DMS153 (cell line): ENCODE measurements at regions not wholly inside any gene's neighbourhood (a gene's known extent, or its start where the extent isn't known, plus 50 kb on each side); places are given as distances from the start of the nearest gene placed in this dataset.

Source experiments
- DNase-seq: peaks from one replicate; lab custom pipeline; 2025; lab: John Stamatoyannopoulos, UW

DNA sequence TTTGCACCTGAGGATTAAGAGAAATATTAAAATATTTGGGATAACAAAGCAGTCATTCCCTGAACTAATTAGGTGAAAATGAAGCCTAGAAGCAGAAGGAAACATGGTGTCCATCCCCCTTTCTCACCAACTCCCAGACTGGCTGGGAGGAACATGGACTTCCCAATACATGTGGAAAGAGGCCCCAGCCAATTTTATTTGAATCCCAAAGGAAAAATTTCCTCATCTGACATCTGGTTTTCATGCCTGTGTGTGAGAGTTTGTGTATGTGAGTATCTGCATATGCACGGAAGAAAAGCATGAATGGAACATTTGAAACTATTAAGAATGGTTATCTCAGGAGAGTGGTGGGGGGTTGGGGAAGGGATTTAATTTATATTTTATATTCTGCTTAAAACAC lies 84.3 kb downstream of the COPS8 start:
- no peak for DNase-seq

DNA sequence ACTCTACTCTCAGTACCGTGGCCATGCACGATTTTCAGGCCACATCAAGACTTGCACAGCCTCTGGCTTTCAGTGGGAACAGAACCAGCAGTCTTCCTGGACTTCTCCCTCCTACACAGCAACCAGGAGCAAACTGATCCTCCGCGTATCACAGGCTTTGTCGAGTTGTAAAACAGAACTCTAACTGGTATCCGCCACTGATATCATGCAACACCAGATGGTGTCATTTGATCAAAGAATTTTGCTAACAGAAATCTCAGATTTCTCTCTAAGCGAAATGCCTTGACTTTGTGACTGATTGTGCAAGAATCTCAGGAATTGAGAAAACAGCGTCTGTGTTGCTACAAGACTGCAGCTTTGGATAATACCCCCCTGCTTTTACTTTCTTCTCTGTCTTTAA lies 85.7 kb downstream of the COPS8 start:
- no peak for DNase-seq

DNA sequence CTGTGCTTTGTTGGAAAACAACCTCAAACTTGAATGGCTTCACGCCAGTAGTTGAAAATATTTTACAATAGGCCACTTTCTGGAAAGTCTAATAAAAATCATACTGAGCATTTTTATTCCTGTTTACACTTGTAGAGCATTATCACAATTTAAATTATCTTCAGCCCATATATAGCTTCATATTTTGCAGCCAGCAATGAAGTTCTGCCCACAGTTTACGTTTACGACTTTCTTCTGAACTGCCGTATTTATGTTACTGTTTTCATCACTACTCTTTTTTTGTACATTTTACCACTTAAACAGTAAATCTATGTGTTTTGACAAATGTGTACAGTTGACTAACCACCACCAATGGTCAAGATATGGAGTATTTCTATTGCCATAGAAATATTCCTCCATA lies 86.2 kb downstream of the COPS8 start:
- no peak for DNase-seq

DNA sequence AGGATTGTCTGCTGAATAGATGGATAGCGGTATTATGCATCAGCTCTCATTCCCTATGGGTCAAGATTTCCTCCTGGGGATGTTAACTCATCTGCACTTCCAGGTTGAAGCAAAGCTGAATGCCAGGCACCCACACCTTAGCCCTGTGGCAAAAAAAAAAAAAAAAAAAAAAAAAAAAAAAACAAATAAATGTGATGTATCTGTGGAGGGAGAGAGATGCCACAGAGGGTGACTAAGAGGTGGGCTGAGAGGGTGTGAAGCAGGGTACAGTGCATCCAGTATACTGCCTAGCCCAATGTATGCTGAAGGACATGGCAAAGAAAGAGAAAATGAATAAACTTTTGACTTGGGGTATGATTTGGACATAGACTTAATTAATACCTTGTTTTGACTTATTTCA lies 91.4 kb downstream of the COPS8 start:
- DNase-seq: no peak

DNA sequence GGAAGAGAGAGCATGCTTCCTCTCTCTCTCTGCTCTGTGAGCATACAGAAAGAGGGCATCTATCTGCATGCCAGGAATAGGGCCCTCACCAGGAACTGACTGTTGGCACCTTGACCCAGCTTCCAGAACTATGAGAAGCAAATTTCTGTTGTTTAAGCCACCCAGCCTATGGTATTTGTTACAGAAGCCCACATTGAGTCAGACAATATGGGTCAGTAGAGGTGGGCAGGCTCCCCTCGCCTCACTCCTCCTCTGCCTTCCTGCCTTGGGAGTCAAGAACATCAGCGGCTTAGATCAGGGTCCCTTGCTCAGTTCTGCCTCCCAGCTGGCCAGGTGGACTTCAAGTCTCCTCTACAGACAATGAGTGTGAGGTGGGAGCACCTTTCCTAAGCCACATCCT lies 92.3 kb downstream of the COPS8 start:
- DNase-seq: no peak

DNA sequence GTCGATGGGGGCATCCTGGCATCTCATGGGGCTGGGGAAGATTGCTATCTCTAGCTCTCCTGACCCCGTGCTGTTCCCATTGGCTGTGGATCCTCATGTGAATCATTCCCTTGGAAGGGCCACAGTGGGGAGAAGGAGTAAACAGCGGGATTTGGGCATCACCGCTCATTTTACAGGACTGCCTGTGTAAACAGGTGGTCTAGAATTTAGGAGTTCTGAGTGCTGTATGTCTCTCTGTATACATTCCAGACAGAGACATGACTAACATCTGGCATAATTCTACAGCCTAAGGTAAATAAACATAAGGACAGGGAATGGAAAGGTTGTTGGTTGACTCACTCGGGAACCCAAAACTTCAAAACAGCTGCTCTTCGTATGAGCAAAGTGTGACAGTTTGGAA lies 92.7 kb downstream of the COPS8 start:
- DNase-seq: no peak

DNA sequence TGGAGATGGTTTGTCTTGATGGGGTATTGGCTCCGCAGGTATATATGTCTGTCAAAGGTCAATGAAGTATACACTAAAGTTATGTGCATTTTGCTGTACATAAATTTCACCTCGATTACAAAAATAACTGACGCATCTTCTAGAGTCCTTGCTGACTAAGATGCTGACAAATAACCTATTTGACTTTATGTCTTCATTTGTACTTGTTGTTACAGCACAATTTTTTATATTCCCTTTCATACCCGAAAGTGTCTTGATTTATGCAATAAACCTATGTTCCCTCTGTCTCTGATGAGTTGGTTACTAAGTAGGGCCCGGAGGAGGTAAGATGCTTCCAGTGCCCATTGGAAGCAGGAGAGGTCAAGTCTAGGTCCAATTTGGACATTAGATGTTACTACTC lies 93.5 kb downstream of the COPS8 start:
- DNase-seq: no peak

DNA sequence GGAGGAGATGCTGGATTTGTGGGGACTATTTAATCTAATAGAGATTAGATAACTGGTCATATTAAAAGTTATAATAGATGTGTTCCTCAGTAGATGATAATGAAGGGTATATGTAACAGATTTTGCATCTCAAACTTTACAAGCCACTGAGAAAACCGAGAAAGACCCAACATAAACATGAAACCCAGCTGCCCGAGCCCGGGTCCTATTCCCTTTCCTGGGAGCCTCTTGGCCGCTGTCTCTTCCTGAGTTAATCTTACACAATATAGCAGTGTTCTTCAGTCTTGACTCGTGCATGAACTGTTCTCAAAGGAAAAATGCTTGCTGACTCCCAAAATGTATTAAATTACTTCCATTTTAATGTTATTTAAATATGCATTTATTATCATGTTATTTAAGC lies 94.5 kb downstream of the COPS8 start:
- DNase-seq: no peak

DNA sequence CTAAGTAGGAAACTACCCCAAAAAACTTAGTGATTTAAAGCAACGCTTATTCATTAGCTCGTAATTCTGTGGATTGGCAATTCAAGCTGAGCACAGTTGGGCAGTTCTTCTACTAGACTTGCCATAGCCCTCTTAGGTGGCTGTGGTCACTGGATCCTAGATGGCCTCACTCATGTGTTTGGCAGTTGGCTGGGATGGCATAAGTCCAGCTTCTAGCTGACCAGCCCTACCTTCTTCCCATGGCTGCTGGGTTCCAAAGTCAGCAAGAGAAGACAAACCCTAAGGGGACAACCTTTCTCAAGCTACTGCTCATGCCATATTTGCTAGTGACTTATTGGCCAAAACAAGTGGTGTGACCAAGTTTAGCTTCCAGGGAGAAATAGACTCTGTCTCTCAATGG lies 95.3 kb downstream of the COPS8 start:
- no peak for DNase-seq

DNA sequence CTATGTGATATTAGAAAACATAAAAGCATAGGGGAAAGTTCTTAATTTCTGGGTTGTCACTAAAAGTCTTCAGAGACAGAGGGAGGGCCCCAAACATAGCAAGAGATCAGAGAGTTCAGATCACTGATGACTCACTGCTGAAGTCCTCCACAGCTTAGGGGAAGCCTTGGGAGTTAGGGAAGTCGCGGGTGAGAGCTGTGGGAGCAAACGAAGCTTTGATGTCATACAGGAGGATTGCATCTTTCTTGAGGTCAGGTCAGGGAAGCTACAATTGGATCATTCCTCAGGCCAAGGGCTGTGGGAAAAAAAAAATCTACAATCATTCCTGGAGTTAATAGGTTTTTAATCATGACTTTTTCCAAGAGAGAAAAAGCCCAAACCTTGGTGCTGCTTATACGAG lies 96.2 kb downstream of the COPS8 start:
- DNase-seq: no peak

DNA sequence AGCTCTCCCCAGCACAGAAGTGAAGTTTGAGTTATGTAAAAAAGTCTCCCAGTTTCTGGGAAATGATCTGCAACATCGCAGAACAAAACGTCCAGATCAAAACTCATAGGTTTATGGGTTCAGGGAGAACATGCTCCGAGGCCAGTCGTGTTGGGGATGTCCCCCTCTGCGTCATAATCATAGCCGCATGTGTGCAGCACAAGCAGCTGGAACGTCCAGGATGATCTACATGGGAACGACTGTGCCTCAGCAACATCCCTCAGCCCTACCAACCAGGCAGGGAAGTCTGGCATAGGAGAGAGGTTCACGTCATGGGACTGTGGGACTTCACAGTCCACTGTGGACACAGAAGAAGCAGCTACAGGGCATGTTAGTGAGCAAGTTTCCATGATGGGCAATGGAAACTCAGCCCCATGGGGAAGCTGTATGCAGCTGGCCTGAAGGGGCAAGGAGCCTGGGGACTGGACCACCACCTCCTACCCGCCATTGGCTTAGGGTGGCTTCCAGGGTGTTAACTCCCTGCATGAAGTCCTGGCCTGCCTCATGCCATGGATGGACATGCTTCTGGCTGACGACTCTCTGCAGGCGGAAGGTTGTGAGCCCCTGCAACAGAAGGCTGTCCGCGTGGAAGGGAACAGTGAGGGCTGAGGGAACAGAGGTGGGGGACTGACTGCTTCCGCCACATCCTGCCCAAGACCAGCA lies 96.9 kb downstream of the COPS8 start:
- no peak for DNase-seq

DNA sequence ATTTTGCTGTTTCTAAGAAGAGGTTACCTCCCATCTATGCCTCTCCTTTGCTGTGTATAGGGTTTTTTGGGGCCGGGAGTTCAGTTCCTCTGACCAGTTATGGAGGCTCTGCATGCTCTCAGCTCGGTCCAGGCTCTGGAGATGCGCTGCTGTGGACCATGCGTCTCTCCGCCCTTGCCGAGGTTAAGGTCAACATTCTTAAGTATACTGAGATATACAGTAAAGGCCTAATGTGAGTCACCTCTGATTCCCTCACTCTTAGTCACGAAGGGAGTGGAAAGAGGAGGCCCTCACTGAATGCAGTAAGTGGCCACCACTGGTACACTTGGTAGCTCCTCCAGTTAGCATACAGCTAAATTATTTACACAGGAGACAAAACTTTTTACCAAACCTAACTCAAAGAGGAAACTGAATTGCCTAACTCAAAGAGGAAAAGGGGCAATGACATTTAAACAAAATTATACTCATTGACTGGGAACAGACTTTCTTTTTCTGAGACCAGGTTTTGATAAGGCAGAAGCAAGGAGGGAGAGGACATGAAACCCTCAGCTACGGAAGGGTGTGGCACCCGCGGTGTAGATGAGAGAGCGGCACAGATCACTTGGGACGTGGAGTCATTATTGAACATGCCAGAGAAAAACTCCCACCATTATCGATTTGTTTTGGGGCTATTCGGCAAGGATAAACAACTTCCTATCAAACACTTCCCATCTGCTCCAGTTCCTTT lies 98.7 kb downstream of the COPS8 start:
- no peak for DNase-seq

DNA sequence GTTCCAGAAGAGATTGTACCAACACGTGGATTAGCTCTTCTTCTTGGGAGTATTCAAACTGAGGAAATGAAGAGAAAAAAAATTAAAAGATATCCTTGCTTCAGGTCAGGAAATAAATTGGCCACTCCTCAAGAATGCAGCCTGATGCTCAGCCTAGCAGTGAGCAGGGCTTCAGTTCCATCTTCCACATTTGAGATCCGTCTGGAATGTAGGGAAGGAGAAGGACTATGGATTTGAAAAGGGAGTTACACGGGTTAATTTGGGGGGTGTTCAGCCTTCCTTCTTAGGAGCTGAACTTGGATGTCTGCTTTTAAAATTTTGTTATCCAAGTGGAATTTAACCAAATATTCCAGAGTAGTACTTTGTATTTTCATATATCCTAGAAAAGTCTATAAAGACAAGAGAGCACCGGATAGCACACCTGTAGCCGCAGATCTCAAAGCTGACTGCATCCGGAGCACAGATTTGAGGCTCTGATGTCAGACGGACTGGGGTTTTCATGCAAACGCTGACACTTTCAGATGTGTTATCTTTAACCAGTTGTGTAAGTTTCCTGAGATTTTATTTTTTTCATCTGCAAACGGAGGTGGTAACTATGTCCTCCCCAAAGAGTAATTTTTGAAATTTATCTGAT lies 99.3 kb downstream of the COPS8 start:
- no peak for DNase-seq

DNA sequence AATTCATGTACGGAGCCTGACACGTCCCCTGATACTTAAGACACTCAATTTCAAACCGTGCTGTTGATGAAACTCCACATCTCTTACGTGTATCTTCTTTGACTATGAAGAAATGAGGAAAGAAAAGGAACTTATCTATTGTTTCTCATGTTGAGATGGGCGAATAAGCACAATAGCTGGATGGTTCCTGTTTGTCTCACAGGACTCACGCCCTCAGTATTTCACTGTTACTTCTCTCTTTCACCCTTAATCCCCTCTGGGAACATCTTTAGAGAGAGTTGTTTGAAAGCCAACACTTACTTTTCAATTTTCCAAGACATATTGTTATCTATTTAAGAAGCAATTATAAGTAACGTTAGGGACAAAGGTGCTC lies 99.8 kb downstream of the COPS8 start:
- no peak for DNase-seq

DNA sequence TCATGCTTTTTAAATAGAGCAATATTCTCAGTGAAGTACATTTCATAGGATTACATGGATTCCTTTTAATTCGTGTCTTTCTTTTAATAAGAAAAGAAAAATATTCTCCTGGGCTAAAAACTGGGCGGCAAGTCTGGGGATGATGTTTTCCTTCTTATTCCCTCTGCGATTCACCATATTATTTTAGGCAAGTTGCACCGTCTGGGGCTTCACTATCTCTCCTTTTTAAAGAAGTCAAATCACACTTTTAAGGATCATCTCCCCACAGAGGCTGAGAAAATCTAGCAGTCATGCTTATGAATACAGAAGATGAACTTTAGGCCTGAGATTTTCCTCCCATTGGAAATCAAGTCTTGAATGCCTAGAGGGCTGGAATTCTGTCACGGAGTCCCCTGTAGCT lies 104.1 kb downstream of the COPS8 start:
- no peak for DNase-seq

DNA sequence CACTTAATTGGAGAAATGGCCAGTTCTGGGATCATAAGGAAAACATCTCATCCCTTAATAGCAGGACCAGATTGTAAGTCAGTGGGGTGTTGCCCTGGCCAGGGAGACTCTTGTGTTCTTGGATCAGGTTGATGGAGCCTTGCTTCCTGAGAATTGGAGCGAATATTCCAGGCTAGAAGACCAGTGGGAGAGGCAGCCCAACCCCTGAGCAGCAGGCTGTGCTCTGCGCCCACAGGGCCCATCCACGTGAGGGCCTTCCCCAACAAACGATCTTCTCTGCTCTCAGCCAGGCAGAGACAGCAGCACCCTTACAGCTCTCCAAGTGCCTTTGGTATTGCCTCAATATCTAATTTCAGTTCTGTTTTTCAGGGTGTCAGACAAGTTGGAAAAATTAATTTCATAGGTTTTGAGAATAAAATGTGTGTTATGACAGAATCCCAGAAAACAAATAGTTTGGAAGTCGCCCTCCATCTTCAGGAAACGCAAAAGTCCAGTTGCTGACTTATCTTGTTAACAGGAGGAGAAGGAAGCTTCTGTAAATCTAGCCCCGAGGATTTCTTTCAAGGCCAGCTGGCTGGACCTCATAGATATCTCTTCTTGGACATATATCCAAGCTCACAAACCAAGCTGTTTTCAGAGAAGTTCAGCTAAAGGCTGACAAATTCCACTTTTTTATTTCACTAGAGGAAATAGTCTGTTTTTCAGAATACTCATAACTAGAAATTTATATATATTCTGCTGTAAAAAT lies 105.5 kb downstream of the COPS8 start:
- DNase-seq: no peak

DNA sequence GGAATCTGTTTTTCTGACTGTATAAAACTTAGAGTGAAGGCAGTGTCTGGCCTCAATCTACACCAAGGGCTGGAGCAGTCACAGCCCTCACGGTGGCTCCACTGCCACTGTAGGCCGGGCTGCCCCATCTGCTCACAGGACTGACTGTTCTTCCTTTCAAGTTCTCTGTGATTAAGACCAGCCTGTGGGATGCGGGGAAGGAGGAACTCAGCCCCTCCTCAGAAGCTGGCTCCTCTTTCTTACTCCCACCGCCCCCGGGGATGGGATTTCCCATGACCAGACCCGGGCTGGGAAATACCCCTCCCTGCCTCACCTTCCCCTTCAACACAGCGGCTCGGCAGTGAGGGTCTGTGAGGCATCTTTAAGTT lies 106.0 kb downstream of the COPS8 start:
- no peak for DNase-seq

DNA sequence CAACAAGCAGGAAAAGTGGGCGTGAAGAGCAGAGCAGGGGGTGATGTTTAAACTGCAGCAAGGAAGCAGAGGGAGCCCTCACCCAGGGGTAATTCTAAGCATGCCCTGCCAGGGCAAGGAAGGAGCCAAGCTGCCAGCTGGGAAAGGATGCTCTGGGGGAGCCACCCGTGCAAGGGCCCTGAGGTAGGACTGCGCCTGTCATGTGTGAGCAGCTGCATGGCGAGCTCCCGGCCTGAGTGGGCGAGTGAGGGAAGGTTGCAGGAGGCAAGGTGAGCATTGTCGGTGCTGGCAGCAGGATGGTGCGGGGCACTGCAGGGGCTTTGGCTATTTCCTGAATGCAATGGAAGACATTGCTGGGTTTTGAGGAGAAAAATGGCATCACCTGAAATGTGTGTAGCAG lies 107.2 kb downstream of the COPS8 start:
- no peak for DNase-seq

DNA sequence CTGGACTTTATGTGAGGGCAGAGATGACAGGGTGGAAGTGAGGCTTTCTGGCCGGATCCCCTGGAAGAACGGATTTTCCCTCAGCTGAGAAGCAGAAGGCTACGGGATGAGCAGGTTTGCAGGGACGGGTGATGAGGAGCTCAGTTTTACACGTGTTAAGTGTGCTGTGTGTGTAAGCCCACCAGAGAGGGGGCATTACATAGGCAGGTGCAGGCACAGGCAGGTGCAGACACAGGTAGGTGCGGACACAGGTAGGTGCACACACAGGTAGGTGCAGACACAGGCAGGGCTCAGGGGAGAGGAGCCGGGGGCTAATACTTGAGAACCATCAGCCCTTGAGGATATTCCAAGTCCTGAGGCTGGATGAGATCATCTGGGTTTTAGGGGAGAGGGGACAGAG lies 107.7 kb downstream of the COPS8 start:
- DNase-seq: no peak

DNA sequence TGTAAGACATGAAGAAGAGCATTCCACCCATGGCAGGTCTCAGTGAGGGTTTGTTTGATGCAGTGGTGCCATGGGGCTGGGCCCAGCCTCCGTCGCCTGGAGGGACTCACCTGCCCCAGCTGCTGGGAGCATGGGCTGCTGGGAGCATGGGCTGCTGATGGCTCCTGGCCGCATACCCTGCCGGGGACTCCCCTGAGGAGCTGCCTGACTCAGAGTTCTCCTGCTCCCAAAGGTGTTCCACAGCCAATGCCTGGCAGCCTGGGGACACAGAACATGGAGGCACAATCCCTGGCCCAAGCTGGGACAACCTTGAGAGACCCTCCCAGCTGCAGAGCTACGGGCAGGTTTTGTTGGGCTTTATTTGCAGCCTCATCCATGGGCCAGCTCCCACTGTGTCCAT lies 108.4 kb downstream of the COPS8 start:
- no peak for DNase-seq

DNA sequence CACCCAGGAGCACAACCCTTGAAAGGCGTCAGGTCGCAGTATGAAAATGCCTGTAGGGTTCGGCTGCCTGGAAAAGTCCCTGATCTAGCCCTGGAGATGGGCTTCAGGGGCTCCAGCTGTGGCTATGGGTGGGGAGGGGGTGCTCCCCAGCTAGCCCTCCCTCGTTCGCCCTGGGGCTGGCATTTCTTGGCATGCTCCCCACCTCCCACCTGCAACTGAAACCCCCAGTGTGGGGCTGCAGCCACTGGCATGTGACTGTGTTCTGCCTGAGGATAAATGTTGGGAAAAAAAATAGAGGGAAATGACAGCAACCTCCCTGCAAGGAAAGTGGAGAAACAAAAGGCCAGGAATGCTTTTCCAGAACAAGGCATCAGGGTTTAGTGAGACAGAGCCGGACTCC lies 109.2 kb downstream of the COPS8 start:
- DNase-seq: no peak

DNA sequence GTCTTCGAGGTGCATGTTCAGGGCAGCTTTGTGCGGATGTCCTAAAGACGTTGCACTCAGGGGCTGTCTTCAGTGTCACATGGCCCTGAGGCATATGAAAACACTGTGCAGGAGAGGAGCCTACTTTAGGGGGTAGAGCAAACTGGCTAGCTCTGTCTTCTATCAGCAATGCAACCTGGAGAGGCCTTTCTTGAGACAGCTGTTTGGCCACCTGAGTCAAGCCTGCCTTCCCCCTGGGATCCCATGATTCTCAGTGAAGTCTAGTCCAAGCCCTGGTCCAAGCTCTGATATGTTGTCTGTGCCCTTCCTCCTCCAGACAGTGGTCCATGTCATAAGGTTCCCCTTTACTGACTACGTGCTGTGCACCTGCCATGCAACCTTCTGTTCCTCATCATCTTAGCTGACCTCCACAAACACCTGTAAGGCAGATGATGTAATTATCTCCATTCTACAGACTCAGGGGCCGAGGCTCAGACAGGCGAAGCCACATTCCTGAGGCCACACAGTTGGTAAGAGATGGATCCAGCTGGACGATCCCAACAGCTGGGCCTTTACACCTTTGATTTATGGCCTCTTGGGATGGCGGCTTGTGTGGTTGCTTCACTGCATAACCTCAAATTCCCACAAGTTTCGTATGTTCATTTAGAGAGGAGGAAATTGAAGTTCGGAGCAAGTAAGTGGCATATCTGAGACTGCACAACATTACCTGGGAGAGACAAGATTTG lies 109.9 kb downstream of the COPS8 start:
- no peak for DNase-seq
